Keratinocyte (primary cell): ENCODE measurements at regions not wholly inside any gene's neighbourhood (a gene's known extent, or its start where the extent isn't known, plus 50 kb on each side); places are given as distances from the start of the nearest gene placed in this dataset.

Experiments
- DNase-seq: peaks from one replicate; pipeline ENCODE4 v3.0.0-alpha.2; 2011; ENCODE audit warnings: low read depth, missing footprints, low spot score
- FAIRE-seq: peaks from 2 replicates; lab custom pipeline; 2011; peaks lifted over from hg19 to GRCh38; lab: Jason Lieb, UNC
- H2AFZ ChIP-seq: 2 replicates; pipeline ENCODE4 v1.6.0; 2012; ENCODE audit warnings: low read length, control low read depth, inconsistent platforms; ENCODE audit not compliant: control insufficient read depth
- H3K27ac ChIP-seq: 2 replicates; pipeline ENCODE4 v1.5.1; 2011; ENCODE audit warnings: low read length; ENCODE audit not compliant: control insufficient read depth, insufficient read depth
- H3K27me3 ChIP-seq: 3 replicates; pipeline ENCODE4 v1.6.0; 2011; ENCODE audit warnings: low read length; ENCODE audit not compliant: control insufficient read depth, insufficient read depth; ENCODE audit errors: extremely low read depth
- H3K36me3 ChIP-seq, 2 experiments: 2 replicates in 1 of 2; 3 replicates in 1 of 2; pipeline ENCODE4 v1.5.1; 2011; ENCODE audit warnings: low read length in 2 of 2, mild to moderate bottlenecking in 1 of 2; ENCODE audit not compliant: control insufficient read depth in 2 of 2, insufficient read depth in 2 of 2; ENCODE audit errors: extremely low read depth in 1 of 2
- H3K4me1 ChIP-seq: 3 replicates; pipeline ENCODE4 v1.5.1; 2011; ENCODE audit warnings: low read length; ENCODE audit not compliant: control insufficient read depth, insufficient read depth; ENCODE audit errors: extremely low read depth
- H3K4me2 ChIP-seq: 3 replicates; pipeline ENCODE4 v1.6.0; 2011; ENCODE audit warnings: low read depth, low read length; ENCODE audit not compliant: control insufficient read depth, insufficient read depth; ENCODE audit errors: extremely low read depth
- H3K4me3 ChIP-seq, 3 experiments: fragments of 200-600 bp in 1 of 3; sonication (generic) in 1 of 3; 2 replicates in 2 of 3; 3 replicates in 1 of 3; pipeline ENCODE4 v1.5.1; 2011 to 2016; ENCODE audit warnings: low read length in 3 of 3, mild to moderate bottlenecking in 3 of 3, control low read depth in 2 of 3, inconsistent platforms in 1 of 3, low read depth in 1 of 3, mixed read lengths in 1 of 3, mixed run types in 1 of 3, moderate library complexity in 1 of 3; ENCODE audit not compliant: control insufficient read depth in 2 of 3, insufficient read depth in 2 of 3; ENCODE audit errors: extremely low read depth in 1 of 3
- H3K79me2 ChIP-seq: 2 replicates; pipeline ENCODE4 v1.6.0; 2012; ENCODE audit warnings: low read length; ENCODE audit not compliant: control insufficient read depth, insufficient read depth
- H3K9ac ChIP-seq: 3 replicates; pipeline ENCODE4 v1.6.0; 2011; ENCODE audit warnings: low read length; ENCODE audit not compliant: control insufficient read depth, insufficient read depth; ENCODE audit errors: extremely low read depth
- H3K9me1 ChIP-seq: 3 replicates; pipeline ENCODE4 v1.6.0; 2011; ENCODE audit warnings: low read length; ENCODE audit not compliant: control insufficient read depth, insufficient read depth; ENCODE audit errors: extremely low read depth
- H3K9me3 ChIP-seq: 2 replicates; pipeline ENCODE4 v1.5.1; 2012; ENCODE audit warnings: low read depth, low read length; ENCODE audit not compliant: control insufficient read depth
- H4K20me1 ChIP-seq: 3 replicates; pipeline ENCODE4 v1.6.0; 2011; ENCODE audit warnings: low read length; ENCODE audit not compliant: control insufficient read depth, insufficient read depth; ENCODE audit errors: extremely low read depth
- EZH2 ChIP-seq: IDR thresholded peaks from one replicate; pipeline ENCODE4 v1.6.1; 2012; ENCODE audit warnings: inconsistent platforms, mild to moderate bottlenecking, low read length, moderate library complexity
- dilution Hi-C: fragments of 300-500 bp; cut with MboI; formaldehyde crosslinking; loops from one replicate; pipeline ENCODE4 v1.7.0; 2020; ENCODE audit warnings: low sequenced_read_pairs; ENCODE audit not compliant: extremely low pct_ligation_motif_present
- TF ChIP-seq, protein P1 (sequence below), 3 experiments: IDR thresholded peaks in 1 of 3; conservative IDR thresholded peaks in 1 of 3; optimal IDR thresholded peaks in 1 of 3; 2 replicates in 2 of 3; 3 replicates in 1 of 3; pipeline versions ENCODE3 to v1.5.1; 2011; ENCODE audit warnings: low read length in 3 of 3, mild to moderate bottlenecking in 3 of 3, moderate library complexity in 2 of 3, control low read depth in 1 of 3, inconsistent platforms in 1 of 3; ENCODE audit not compliant: insufficient read depth in 2 of 3; ENCODE audit errors: extremely low read depth in 1 of 3

DNA sequence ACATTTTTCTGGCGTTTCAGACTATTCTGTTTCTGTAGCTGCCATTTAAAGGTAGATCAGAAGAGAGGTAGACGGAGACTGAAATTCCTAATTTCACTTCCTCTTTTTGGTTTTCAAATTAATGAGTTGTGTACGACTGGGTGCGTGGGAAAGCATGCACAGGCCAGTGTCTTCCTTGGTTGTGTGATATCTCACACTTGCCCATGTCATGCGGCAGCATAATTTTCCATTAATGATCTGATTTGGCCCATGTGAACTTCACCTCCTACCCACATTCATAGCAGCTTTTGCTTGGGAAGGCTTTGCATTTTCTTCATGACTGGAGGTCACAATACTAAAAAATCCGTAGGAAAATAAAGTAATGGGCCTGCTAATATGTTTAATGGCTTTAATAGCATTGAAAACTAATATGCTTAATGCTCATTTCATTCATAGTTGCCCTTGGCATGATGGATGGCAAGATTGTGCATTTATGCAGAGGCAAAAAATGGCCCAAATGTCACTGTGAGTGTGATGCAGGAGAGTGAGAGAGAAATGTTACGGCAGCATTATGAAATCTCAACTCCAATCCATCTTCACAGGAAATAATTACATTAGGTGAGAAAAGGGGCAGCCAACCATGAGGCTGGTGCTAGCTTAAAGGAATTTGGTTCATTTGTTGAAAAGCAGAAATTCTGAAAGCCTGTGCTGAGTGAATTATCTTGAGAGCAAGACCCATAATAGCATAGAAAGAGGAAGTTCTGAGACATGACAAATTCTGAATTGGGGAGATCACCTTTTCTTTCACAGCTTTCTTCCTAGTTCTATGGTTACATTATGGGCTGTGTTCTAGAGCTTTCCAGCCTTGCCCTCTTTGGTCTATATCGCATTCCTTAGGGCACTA, 69.0 kb upstream of the UST start:
- DNase-seq (no peak), FAIRE-seq (no peak)
- no peak overlapping the region for H3K4me2 ChIP-seq
- no peak overlapping the region for H3K9ac ChIP-seq
- H3K27me3 ChIP-seq, result no peaks in the 10 kb centered on the region
- dilution Hi-C loops, result no loop called here
- no peak overlapping the region for H3K27ac ChIP-seq
- H3K4me3 ChIP-seq, result no peak overlapping the region
- H3K9me1 ChIP-seq, result no peaks in the 10 kb centered on the region
- no peaks in the 10 kb centered on the region for H4K20me1 ChIP-seq
- no peak overlapping the region for H2AFZ ChIP-seq
- no peaks in the 10 kb centered on the region for H3K4me1 ChIP-seq
- no peaks in the 10 kb centered on the region for H3K36me3 ChIP-seq
- no peaks in the 10 kb centered on the region for H3K79me2 ChIP-seq
- H3K9me3 ChIP-seq, result no peaks in the 10 kb centered on the region
- no peak for TF ChIP-seq EZH2
- TF ChIP-seq, protein P1, sequence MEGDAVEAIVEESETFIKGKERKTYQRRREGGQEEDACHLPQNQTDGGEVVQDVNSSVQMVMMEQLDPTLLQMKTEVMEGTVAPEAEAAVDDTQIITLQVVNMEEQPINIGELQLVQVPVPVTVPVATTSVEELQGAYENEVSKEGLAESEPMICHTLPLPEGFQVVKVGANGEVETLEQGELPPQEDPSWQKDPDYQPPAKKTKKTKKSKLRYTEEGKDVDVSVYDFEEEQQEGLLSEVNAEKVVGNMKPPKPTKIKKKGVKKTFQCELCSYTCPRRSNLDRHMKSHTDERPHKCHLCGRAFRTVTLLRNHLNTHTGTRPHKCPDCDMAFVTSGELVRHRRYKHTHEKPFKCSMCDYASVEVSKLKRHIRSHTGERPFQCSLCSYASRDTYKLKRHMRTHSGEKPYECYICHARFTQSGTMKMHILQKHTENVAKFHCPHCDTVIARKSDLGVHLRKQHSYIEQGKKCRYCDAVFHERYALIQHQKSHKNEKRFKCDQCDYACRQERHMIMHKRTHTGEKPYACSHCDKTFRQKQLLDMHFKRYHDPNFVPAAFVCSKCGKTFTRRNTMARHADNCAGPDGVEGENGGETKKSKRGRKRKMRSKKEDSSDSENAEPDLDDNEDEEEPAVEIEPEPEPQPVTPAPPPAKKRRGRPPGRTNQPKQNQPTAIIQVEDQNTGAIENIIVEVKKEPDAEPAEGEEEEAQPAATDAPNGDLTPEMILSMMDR (optimal IDR thresholded peaks at IDR 0.05 in 1 of 3, IDR thresholded peaks at IDR 0.05 in 1 of 3, conservative IDR thresholded peaks at IDR 0.05 in 1 of 3; ENCODE audit: extremely low read depth in 1 of 3, insufficient read depth in 2 of 3, low read length in 3 of 3), result no peak

DNA sequence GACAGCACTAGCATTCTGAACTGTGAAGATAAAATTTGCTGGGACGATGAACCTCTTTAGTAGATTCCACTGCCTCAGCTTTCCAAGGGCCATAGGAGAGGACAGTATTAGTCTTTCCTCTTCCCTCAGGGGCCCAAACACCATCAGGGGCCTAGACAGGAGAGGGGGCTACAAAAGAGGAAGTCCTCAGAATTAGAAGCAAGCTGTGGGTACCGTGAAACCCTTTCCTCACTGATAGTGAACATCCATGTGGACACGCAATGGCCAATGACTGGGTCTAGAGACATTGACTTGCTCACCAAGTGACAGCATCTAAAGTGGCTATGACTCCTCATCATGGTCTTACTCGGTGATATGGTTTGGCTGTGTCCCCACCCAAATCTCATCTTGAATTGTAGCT, 68.1 kb upstream of the UST start:
- Histone ChIP-seq H4K20me1 (no peaks in the 10 kb centered on the region), H3K36me3 (no peaks in the 10 kb centered on the region), H3K4me1 (no peaks in the 10 kb centered on the region), H3K27me3 (no peaks in the 10 kb centered on the region), H3K4me2 (no peak overlapping the region), H3K9ac (no peak overlapping the region), H2AFZ (no peak overlapping the region), H3K79me2 (no peaks in the 10 kb centered on the region), H3K9me1 (no peaks in the 10 kb centered on the region), H3K4me3 (no peak overlapping the region), H3K9me3 (no peaks in the 10 kb centered on the region), H3K27ac (no peak overlapping the region)
- dilution Hi-C loops, result no loop called here
- TF ChIP-seq EZH2, result no peak
- TF ChIP-seq, protein P1 (optimal IDR thresholded peaks at IDR 0.05 in 1 of 3, IDR thresholded peaks at IDR 0.05 in 1 of 3, conservative IDR thresholded peaks at IDR 0.05 in 1 of 3; ENCODE audit: extremely low read depth in 1 of 3, insufficient read depth in 2 of 3, low read length in 3 of 3), result no peak
- DNase-seq, result no peak
- no peak for FAIRE-seq
